Ishikawa (cell line): ENCODE measurements at regions not wholly inside any gene's neighbourhood (a gene's known extent, or its start where the extent isn't known, plus 50 kb on each side); places are given as distances from the start of the nearest gene placed in this dataset.

Experiments
- CEBPB ChIP-seq: IDR thresholded peaks from 2 replicates; pipeline ENCODE4 v1.6.1; 2012
- CREB1 ChIP-seq: IDR thresholded peaks from 2 replicates; pipeline ENCODE4 v1.6.1; 2012; ENCODE audit warnings: low read depth
- EGR1 ChIP-seq: IDR thresholded peaks from 2 replicates; pipeline ENCODE4 v1.6.1; 2012
- EP300 ChIP-seq: IDR thresholded peaks from 2 replicates; pipeline ENCODE4 v1.6.1; 2012; ENCODE audit warnings: borderline replicate concordance
- FOXM1 ChIP-seq: IDR thresholded peaks from 2 replicates; pipeline ENCODE4 v1.6.1; 2012; ENCODE audit warnings: low read depth, borderline replicate concordance
- NFIC ChIP-seq: IDR thresholded peaks from 2 replicates; pipeline ENCODE4 v1.6.1; 2012
- RAD21 ChIP-seq: IDR thresholded peaks from 2 replicates; pipeline ENCODE4 v1.6.1; 2012; ENCODE audit warnings: low read depth
- TAF1 ChIP-seq: IDR thresholded peaks from 2 replicates; pipeline ENCODE4 v1.6.1; 2012; ENCODE audit warnings: low read depth, mild to moderate bottlenecking
- TCF12 ChIP-seq: IDR thresholded peaks from 2 replicates; pipeline ENCODE4 v1.6.1; 2012; ENCODE audit warnings: low read depth
- TEAD4 ChIP-seq: IDR thresholded peaks from 2 replicates; pipeline ENCODE4 v1.6.1; 2012
- USF1 ChIP-seq: IDR thresholded peaks from 2 replicates; pipeline ENCODE4 v1.6.1; 2012
- YY1 ChIP-seq: IDR thresholded peaks from 2 replicates; pipeline ENCODE4 v1.6.1; 2012; ENCODE audit warnings: low read depth
- ZBTB7A ChIP-seq: IDR thresholded peaks from 2 replicates; pipeline ENCODE4 v1.6.1; 2012; ENCODE audit warnings: low read depth
- TF ChIP-seq, protein P1 (sequence below): IDR thresholded peaks from 2 replicates; pipeline ENCODE4 v1.6.1; 2012
- TF ChIP-seq, protein P2 (sequence below): IDR thresholded peaks from 2 replicates; pipeline ENCODE4 v1.6.1; 2012; ENCODE audit warnings: low read depth, mild to moderate bottlenecking

- TF ChIP-seq NFIC: no peak
- no peak for TF ChIP-seq RAD21
- no peak for TF ChIP-seq USF1
- TF ChIP-seq, protein P1, sequence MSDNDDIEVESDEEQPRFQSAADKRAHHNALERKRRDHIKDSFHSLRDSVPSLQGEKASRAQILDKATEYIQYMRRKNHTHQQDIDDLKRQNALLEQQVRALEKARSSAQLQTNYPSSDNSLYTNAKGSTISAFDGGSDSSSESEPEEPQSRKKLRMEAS: no peak
- TF ChIP-seq TAF1: no peak
- no peak for TF ChIP-seq FOXM1
- no peak for TF ChIP-seq EGR1
- no peak for TF ChIP-seq CREB1
- no peak for TF ChIP-seq TCF12
- no peak for TF ChIP-seq EP300
- TF ChIP-seq YY1: no peak
- no peak for TF ChIP-seq ZBTB7A
- TF ChIP-seq TEAD4: no peak
- TF ChIP-seq CEBPB: no peak
- TF ChIP-seq, protein P2, sequence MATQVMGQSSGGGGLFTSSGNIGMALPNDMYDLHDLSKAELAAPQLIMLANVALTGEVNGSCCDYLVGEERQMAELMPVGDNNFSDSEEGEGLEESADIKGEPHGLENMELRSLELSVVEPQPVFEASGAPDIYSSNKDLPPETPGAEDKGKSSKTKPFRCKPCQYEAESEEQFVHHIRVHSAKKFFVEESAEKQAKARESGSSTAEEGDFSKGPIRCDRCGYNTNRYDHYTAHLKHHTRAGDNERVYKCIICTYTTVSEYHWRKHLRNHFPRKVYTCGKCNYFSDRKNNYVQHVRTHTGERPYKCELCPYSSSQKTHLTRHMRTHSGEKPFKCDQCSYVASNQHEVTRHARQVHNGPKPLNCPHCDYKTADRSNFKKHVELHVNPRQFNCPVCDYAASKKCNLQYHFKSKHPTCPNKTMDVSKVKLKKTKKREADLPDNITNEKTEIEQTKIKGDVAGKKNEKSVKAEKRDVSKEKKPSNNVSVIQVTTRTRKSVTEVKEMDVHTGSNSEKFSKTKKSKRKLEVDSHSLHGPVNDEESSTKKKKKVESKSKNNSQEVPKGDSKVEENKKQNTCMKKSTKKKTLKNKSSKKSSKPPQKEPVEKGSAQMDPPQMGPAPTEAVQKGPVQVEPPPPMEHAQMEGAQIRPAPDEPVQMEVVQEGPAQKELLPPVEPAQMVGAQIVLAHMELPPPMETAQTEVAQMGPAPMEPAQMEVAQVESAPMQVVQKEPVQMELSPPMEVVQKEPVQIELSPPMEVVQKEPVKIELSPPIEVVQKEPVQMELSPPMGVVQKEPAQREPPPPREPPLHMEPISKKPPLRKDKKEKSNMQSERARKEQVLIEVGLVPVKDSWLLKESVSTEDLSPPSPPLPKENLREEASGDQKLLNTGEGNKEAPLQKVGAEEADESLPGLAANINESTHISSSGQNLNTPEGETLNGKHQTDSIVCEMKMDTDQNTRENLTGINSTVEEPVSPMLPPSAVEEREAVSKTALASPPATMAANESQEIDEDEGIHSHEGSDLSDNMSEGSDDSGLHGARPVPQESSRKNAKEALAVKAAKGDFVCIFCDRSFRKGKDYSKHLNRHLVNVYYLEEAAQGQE: no peak
Observed at GRCh38 chr3:34938784-34939183, 700.5 kb upstream of the ARPP21 start.

- TF ChIP-seq FOXM1 (no peak), CEBPB (no peak)
Observed at GRCh38 chr3:34942256-34942655, 697.1 kb upstream of the ARPP21 start.

- TF ChIP-seq, protein P2: no peak
- TF ChIP-seq RAD21: no peak
- no peak for TF ChIP-seq FOXM1
- TF ChIP-seq TAF1: no peak
- TF ChIP-seq EGR1: no peak
- TF ChIP-seq NFIC: no peak
- no peak for TF ChIP-seq ZBTB7A
- TF ChIP-seq CREB1: no peak
- no peak for TF ChIP-seq YY1
- TF ChIP-seq EP300: no peak
- TF ChIP-seq TCF12: no peak
- no peak for TF ChIP-seq TEAD4
- TF ChIP-seq, protein P1: no peak
- TF ChIP-seq USF1: no peak
- no peak for TF ChIP-seq CEBPB
Observed at GRCh38 chr3:34947834-34948233, 691.5 kb upstream of the ARPP21 start.

DNA sequence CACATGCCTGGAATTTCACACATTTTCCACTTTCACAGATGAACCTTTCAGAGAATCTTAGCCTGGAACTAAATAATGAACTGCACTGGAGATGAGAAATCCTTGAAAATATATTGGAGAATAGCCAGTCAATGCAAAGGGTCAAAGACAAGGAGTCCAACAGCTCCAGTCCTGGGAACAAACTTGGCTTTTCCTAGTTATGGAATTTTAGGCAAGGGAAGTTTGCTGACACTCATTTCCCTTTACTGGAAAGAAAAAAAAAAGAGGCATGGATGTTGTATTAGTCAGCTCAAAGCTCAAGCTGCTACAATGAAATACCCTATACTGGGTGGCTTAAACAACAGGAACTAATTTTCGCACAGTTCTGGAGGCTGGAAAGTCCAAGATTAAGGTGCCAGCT, 690.8 kb upstream of the ARPP21 start:
- TF ChIP-seq TCF12 (no peak), YY1 (no peak), TAF1 (no peak), CEBPB (no peak)
- TF ChIP-seq, protein P1: no peak
- TF ChIP-seq, protein P2: no peak

DNA sequence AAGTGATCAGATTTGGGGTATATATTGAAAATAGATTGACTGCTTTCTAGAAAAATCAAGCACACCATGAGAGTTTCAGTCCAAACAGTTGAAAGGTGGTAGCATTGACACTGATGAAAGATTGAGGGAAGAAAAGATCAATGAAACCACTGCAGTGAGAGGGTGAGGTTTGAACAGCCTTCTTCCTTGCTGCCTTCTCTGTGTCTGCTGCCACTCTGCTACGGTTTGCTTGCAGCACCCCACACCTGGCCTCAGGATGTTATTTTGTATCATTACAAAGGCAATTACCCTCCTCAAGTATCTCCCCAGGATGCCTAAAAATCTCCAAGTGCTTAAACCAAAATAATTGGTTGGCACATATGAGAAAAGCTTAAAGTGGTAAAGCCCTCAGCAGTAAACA, 683.6 kb upstream of the ARPP21 start:
- TF ChIP-seq EP300 (no peak), EGR1 (no peak), USF1 (no peak), ZBTB7A (no peak), FOXM1 (no peak), TCF12 (no peak), RAD21 (no peak), CEBPB (no peak), YY1 (no peak), NFIC (no peak)
- TF ChIP-seq, protein P2: no peak
